IPS DF 19.7 (cell line): ENCODE measurements at regions not wholly inside any gene's neighbourhood (a gene's known extent, or its start where the extent isn't known, plus 50 kb on each side); places are given as distances from the start of the nearest gene placed in this dataset.
A peak's percentile ranks its signal among the peaks of the same experiment; 100 is the strongest.
"Not testable (repeated sequence)": the region's sequence is repeated elsewhere in the genome, so short reads cannot be mapped to it uniquely, and the experiment has no call there.

Experiments used
- DNase-seq: peaks from one replicate; pipeline ENCODE4 v3.0.0-alpha.2; 2013; ENCODE audit warnings: low read depth, low spot score

- DNase-seq, result no peak
Measured at GRCh38 chr2:142330458-142330857, 199.6 kb upstream of the LRP1B start.

- DNase-seq, result no peak
Measured at GRCh38 chr2:142325870-142326269, 195.1 kb upstream of the LRP1B start.

GRCh38 chr2:142323206-142323605 lies 192.4 kb upstream of the LRP1B start:
- no peak for DNase-seq

GRCh38 chr2:142321706-142322280 lies 191.0 kb upstream of the LRP1B start:
- DNase-seq, result no peak

- DNase-seq, result no peak
Measured at GRCh38 chr2:142320067-142320466, 189.3 kb upstream of the LRP1B start.

- no peak for DNase-seq
Measured at GRCh38 chr2:142316049-142316448, 185.2 kb upstream of the LRP1B start.

- no peak for DNase-seq
Measured at GRCh38 chr2:142315346-142315745, 184.5 kb upstream of the LRP1B start.

- DNase-seq, result no peak
Measured at GRCh38 chr2:142314164-142314563, 183.3 kb upstream of the LRP1B start.

- no peak for DNase-seq
Measured at GRCh38 chr2:142310530-142310929, 179.7 kb upstream of the LRP1B start.

- no peak for DNase-seq
Measured at GRCh38 chr2:142308744-142309143, 177.9 kb upstream of the LRP1B start.

GRCh38 chr2:142307616-142308115 lies 176.8 kb upstream of the LRP1B start:
- no peak for DNase-seq

- no peak for DNase-seq
Measured at GRCh38 chr2:142307086-142307485, 176.3 kb upstream of the LRP1B start.

- no peak for DNase-seq
Measured at GRCh38 chr2:142306131-142306530, 175.3 kb upstream of the LRP1B start.

- DNase-seq, result no peak
Measured at GRCh38 chr2:142300517-142300916, 169.7 kb upstream of the LRP1B start.

- no peak for DNase-seq
Measured at GRCh38 chr2:142299021-142299420, 168.2 kb upstream of the LRP1B start.

GRCh38 chr2:142294225-142294624 lies 163.4 kb upstream of the LRP1B start:
- no peak for DNase-seq

- DNase-seq, result no peak
Measured at GRCh38 chr2:142291969-142292368, 161.2 kb upstream of the LRP1B start.

GRCh38 chr2:142290931-142291330 lies 160.1 kb upstream of the LRP1B start:
- no peak for DNase-seq

GRCh38 chr2:142286618-142287017 lies 155.8 kb upstream of the LRP1B start:
- peak; percentile 65 for DNase-seq

- no peak for DNase-seq
Measured at GRCh38 chr2:142285480-142285879, 154.7 kb upstream of the LRP1B start.

GRCh38 chr2:142284336-142284735 lies 153.5 kb upstream of the LRP1B start:
- not testable (repeated sequence) for DNase-seq

- no peak for DNase-seq
Measured at GRCh38 chr2:142280831-142281230, 150.0 kb upstream of the LRP1B start.

- no peak for DNase-seq
Measured at GRCh38 chr2:142270990-142271389, 140.2 kb upstream of the LRP1B start.

- DNase-seq, result no peak
Measured at GRCh38 chr2:142270291-142270690, 139.5 kb upstream of the LRP1B start.
